Smooth muscle cell (in vitro differentiated cells): ENCODE measurements at regions not wholly inside any gene's neighbourhood (a gene's known extent, or its start where the extent isn't known, plus 50 kb on each side); places are given as distances from the start of the nearest gene placed in this dataset.

Experiments
- DNase-seq: peaks from one replicate; lab custom pipeline; 2025; ENCODE audit not compliant: unreplicated experiment; lab: John Stamatoyannopoulos, UW
- H2AFZ ChIP-seq: fragments of 200-600 bp; sonication (generic); 2 replicates; pipeline ENCODE4 v1.6.0; 2016; ENCODE audit warnings: antibody characterized with exemption, low read depth, mild to moderate bottlenecking
- H3F3A ChIP-seq: fragments of 200-600 bp; sonication (generic); 2 replicates; pipeline ENCODE4 v1.6.0; 2017; ENCODE audit warnings: antibody characterized with exemption, low read depth
- H3K27ac ChIP-seq: fragments of 200-600 bp; sonication (generic); 2 replicates; pipeline ENCODE4 v1.5.1; 2016; ENCODE audit warnings: low read depth, mild to moderate bottlenecking
- H3K27me3 ChIP-seq: fragments of 200-600 bp; sonication (generic); 2 replicates; pipeline ENCODE4 v1.6.1; 2016; ENCODE audit warnings: low read depth, mild to moderate bottlenecking
- H3K36me3 ChIP-seq: fragments of 200-600 bp; sonication (generic); 2 replicates; pipeline ENCODE4 v1.5.1; 2016; ENCODE audit warnings: low read depth
- H3K4me1 ChIP-seq: fragments of 200-600 bp; sonication (generic); 2 replicates; pipeline ENCODE4 v1.5.1; 2016; ENCODE audit warnings: low read depth
- H3K4me2 ChIP-seq: fragments of 200-600 bp; sonication (generic); 2 replicates; pipeline ENCODE4 v1.6.0; 2016; ENCODE audit warnings: mild to moderate bottlenecking
- H3K4me3 ChIP-seq: fragments of 200-600 bp; sonication (generic); 2 replicates; pipeline ENCODE4 v1.5.1; 2016; ENCODE audit warnings: mild to moderate bottlenecking
- H3K79me2 ChIP-seq: fragments of 200-600 bp; sonication (generic); 2 replicates; pipeline ENCODE4 v1.6.0; 2016; ENCODE audit warnings: low read depth, mild to moderate bottlenecking
- H3K9ac ChIP-seq: fragments of 200-600 bp; sonication (generic); 2 replicates; pipeline ENCODE4 v1.6.0; 2016; ENCODE audit warnings: low read depth
- H3K9me3 ChIP-seq: fragments of 200-600 bp; sonication (generic); replicated peaks from 2 replicates; pipeline ENCODE4 v1.5.1; 2016; ENCODE audit warnings: low read depth
- H4K20me1 ChIP-seq: fragments of 200-600 bp; sonication (generic); 2 replicates; pipeline ENCODE4 v1.6.0; 2016; ENCODE audit warnings: low read depth
- CTCF ChIP-seq: fragments of 200-600 bp; sonication (generic); IDR thresholded peaks from 2 replicates; pipeline ENCODE4 v1.5.1; 2017; ENCODE audit warnings: borderline replicate concordance, mild to moderate bottlenecking, antibody characterized with exemption; ENCODE audit not compliant: insufficient read depth, poor library complexity, severe bottlenecking
- WGBS: methylation state at CpG from one replicate; pipeline ENCODE4 v1.1.7; 2016; ENCODE audit warnings: low lambda C conversion rate; 5-methylcytosine and 5-hydroxymethylcytosine counted together

GRCh38 chr2:220064111-220065030, 436.9 kb downstream of the SLC4A3 start:
- H3K27me3 ChIP-seq, result no peaks in the 10 kb centered on the region
- no peak overlapping the region for H3K9ac ChIP-seq
- no peaks in the 10 kb centered on the region for H3K36me3 ChIP-seq
- no peak overlapping the region for H3K4me2 ChIP-seq
- no peaks in the 10 kb centered on the region for H3K79me2 ChIP-seq
- H2AFZ ChIP-seq, result no peak overlapping the region
- no peak overlapping the region for H3K27ac ChIP-seq
- WGBS, result 80% methylated on average over 13 of the region's 13 CpGs
- no peaks in the 10 kb centered on the region for H3K4me1 ChIP-seq
- no peak for TF ChIP-seq CTCF
- no peak for DNase-seq
- H3K4me3 ChIP-seq, result no peak overlapping the region
- no peaks in the 10 kb centered on the region for H3F3A ChIP-seq
- H4K20me1 ChIP-seq, result no peaks in the 10 kb centered on the region
- no peaks in the 10 kb centered on the region for H3K9me3 ChIP-seq

GRCh38 chr2:220065581-220065980, 438.2 kb downstream of the SLC4A3 start:
- Histone ChIP-seq H3K36me3 (no peaks in the 10 kb centered on the region), H3K27me3 (no peaks in the 10 kb centered on the region), H3K79me2 (no peaks in the 10 kb centered on the region), H2AFZ (no peak overlapping the region), H3K4me2 (no peak overlapping the region), H3F3A (no peaks in the 10 kb centered on the region), H3K9ac (no peak overlapping the region), H3K9me3 (no peaks in the 10 kb centered on the region), H3K4me3 (no peak overlapping the region), H3K27ac (no peak overlapping the region), H4K20me1 (no peaks in the 10 kb centered on the region), H3K4me1 (no peaks in the 10 kb centered on the region)
- no peak for TF ChIP-seq CTCF
- no peak for DNase-seq
- 70% methylated on average over 2 of the region's 2 CpGs for WGBS

- no peaks in the 10 kb centered on the region for H4K20me1 ChIP-seq
- H3K4me3 ChIP-seq, result no peak overlapping the region
- 69% methylated on average over 2 of the region's 2 CpGs for WGBS
- TF ChIP-seq CTCF, result no peak
- H2AFZ ChIP-seq, result no peak overlapping the region
- H3K27ac ChIP-seq, result no peak overlapping the region
- no peaks in the 10 kb centered on the region for H3K4me1 ChIP-seq
- no peaks in the 10 kb centered on the region for H3K79me2 ChIP-seq
- DNase-seq, result no peak
- no peak overlapping the region for H3K9ac ChIP-seq
- H3K4me2 ChIP-seq, result no peak overlapping the region
- H3K36me3 ChIP-seq, result no peaks in the 10 kb centered on the region
- H3F3A ChIP-seq, result no peaks in the 10 kb centered on the region
- H3K9me3 ChIP-seq, result no peaks in the 10 kb centered on the region
- H3K27me3 ChIP-seq, result peaks cover under 1% of the 10 kb centered on the region
These were observed 441.4 kb downstream of the SLC4A3 start for GRCh38 chr2:220068846-220069245.

GRCh38 chr2:220070349-220070748, 442.9 kb downstream of the SLC4A3 start:
- WGBS, result 100% methylated on average over 1 of the region's 1 CpG
- no peak for DNase-seq
- H3K4me3 ChIP-seq, result no peak overlapping the region
- peaks cover 3% of the 10 kb centered on the region for H3K27me3 ChIP-seq
- no peaks in the 10 kb centered on the region for H3K79me2 ChIP-seq
- no peaks in the 10 kb centered on the region for H3K36me3 ChIP-seq
- no peak overlapping the region for H3K4me2 ChIP-seq
- H3F3A ChIP-seq, result no peaks in the 10 kb centered on the region
- no peaks in the 10 kb centered on the region for H3K9me3 ChIP-seq
- H4K20me1 ChIP-seq, result no peaks in the 10 kb centered on the region
- TF ChIP-seq CTCF, result no peak
- H3K9ac ChIP-seq, result no peak overlapping the region
- no peaks in the 10 kb centered on the region for H3K4me1 ChIP-seq
- no peak overlapping the region for H2AFZ ChIP-seq
- H3K27ac ChIP-seq, result no peak overlapping the region
